Uterus (tissue), 2 donors: ENCODE measurements at regions not wholly inside any gene's neighbourhood (a gene's known extent, or its start where the extent isn't known, plus 50 kb on each side); places are given as distances from the start of the nearest gene placed in this dataset.

Experiments
- CTCF ChIP-seq, 4 experiments: fragments of 200-600 bp in 2 of 4; fragments of 450-650 bp in 2 of 4; sonication (generic) in 2 of 4; IDR thresholded peaks; one replicate each; pipeline ENCODE4 v1.5.1; 2016 to 2019; ENCODE audit warnings: antibody characterized with exemption in 4 of 4, mild to moderate bottlenecking in 2 of 4, moderate library complexity in 1 of 4
- POLR2A ChIP-seq, 2 donors: fragments of 450-650 bp; IDR thresholded peaks; one replicate each; pipeline ENCODE4 v1.6.1; 2016; ENCODE audit warnings: antibody characterized with exemption in 2 of 2, mild to moderate bottlenecking in 1 of 2, moderate library complexity in 1 of 2

DNA sequence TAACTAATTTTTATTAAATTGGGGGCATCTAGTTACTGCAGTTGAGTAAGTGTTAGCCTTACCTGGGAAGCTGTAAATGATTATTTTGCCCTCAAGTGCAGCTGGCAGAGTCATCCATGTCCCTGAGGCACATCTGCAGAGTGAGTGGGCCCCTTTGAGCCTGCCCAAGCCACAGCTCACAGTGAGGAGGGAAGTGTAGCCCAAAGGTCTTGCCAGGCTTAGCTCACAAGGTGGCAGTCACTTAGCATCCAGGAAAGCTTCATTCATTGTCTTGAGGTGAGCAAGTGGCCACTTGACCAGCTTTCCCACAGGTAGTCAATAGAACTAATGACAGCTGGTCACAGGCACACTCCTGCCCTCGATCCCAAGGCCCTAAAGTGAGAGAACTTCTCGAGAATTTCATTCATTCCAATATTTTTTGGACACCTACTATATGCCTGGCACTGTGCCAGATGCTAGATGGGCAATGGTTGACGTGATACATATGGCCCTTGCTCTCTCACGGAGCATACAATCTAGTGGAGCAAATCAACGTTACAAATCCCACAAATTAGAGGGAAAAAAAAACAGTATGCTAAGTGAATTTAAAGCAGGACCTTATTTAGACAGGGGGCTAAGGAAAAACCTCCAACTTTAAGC is 163.3 kb upstream of the IL12A start:
- no peak for TF ChIP-seq CTCF (IDR thresholded peaks at IDR 0.05)
- TF ChIP-seq POLR2A (IDR thresholded peaks at IDR 0.05): no peak
